ENCODE measurements at regions not wholly inside any gene's neighbourhood (a gene's known extent, or its start where the extent isn't known, plus 50 kb on each side); places are given as distances from the start of the nearest gene placed in this dataset.
"Not testable (repeated sequence)": the region's sequence is repeated elsewhere in the genome, so short reads cannot be mapped to it uniquely, and the experiment has no call there.

GRCh38 chr6:14882394-14883026 is 363.4 kb upstream of the JARID2 start:
- no peaks in the 10 kb centered on the region for H3K36me3 ChIP-seq (ENCODE audit: insufficient read depth, low read length)
- H3K4me1 ChIP-seq (ENCODE audit: insufficient read depth, low read length) = peaks cover 47% of the 10 kb centered on the region
- H3K9ac ChIP-seq (ENCODE audit: low read depth, low read length) = no peak overlapping the region
- 86% methylated on average over 9 of the region's 9 CpGs for WGBS
- H3K4me3 ChIP-seq (ENCODE audit: low read length) = no peak overlapping the region
- H3K9me3 ChIP-seq (ENCODE audit: insufficient read depth, low read depth, low read length) = no peaks in the 10 kb centered on the region
- H3K27ac ChIP-seq (ENCODE audit: low read depth, low read length) = no peak overlapping the region
- no peaks in the 10 kb centered on the region for H3K27me3 ChIP-seq (ENCODE audit: insufficient read depth, low read length)

- WGBS = 83% methylated on average over 4 of the region's 4 CpGs
- H3K27ac ChIP-seq (ENCODE audit: low read depth, low read length) = no peak overlapping the region
- peaks cover 42% of the 10 kb centered on the region for H3K4me1 ChIP-seq (ENCODE audit: insufficient read depth, low read length)
- no peaks in the 10 kb centered on the region for H3K9me3 ChIP-seq (ENCODE audit: insufficient read depth, low read depth, low read length)
- no peaks in the 10 kb centered on the region for H3K27me3 ChIP-seq (ENCODE audit: insufficient read depth, low read length)
- no peaks in the 10 kb centered on the region for H3K36me3 ChIP-seq (ENCODE audit: insufficient read depth, low read length)
- H3K4me3 ChIP-seq (ENCODE audit: low read length) = no peak overlapping the region
- H3K9ac ChIP-seq (ENCODE audit: low read depth, low read length) = no peak overlapping the region
These were observed 361.9 kb upstream of the JARID2 start for GRCh38 chr6:14883921-14884320.

- Histone ChIP-seq H3K4me1 (ENCODE audit: insufficient read depth, low read length) (peaks cover 34% of the 10 kb centered on the region), H3K36me3 (ENCODE audit: insufficient read depth, low read length) (no peaks in the 10 kb centered on the region), H3K9ac (ENCODE audit: low read depth, low read length) (no peak overlapping the region), H3K9me3 (ENCODE audit: insufficient read depth, low read depth, low read length) (no peaks in the 10 kb centered on the region), H3K27me3 (ENCODE audit: insufficient read depth, low read length) (no peaks in the 10 kb centered on the region), H3K27ac (ENCODE audit: low read depth, low read length) (no peak overlapping the region), H3K4me3 (ENCODE audit: low read length) (no peak overlapping the region)
- 93% methylated on average over 5 of the region's 5 CpGs for WGBS
These were observed 360.4 kb upstream of the JARID2 start for GRCh38 chr6:14885498-14885897.

- H3K27me3 ChIP-seq (ENCODE audit: insufficient read depth, low read length) = no peaks in the 10 kb centered on the region
- no peaks in the 10 kb centered on the region for H3K36me3 ChIP-seq (ENCODE audit: insufficient read depth, low read length)
- no peaks in the 10 kb centered on the region for H3K9me3 ChIP-seq (ENCODE audit: insufficient read depth, low read depth, low read length)
- no peak overlapping the region for H3K27ac ChIP-seq (ENCODE audit: low read depth, low read length)
- H3K9ac ChIP-seq (ENCODE audit: low read depth, low read length) = no peak overlapping the region
- 92% methylated on average over 3 of the region's 3 CpGs for WGBS
- H3K4me3 ChIP-seq (ENCODE audit: low read length) = no peak overlapping the region
- H3K4me1 ChIP-seq (ENCODE audit: insufficient read depth, low read length) = peaks cover 25% of the 10 kb centered on the region
These were observed 358.7 kb upstream of the JARID2 start for GRCh38 chr6:14887181-14887580.

- Histone ChIP-seq H3K36me3 (ENCODE audit: insufficient read depth, low read length) (no peaks in the 10 kb centered on the region), H3K9me3 (ENCODE audit: insufficient read depth, low read depth, low read length) (no peaks in the 10 kb centered on the region), H3K4me1 (ENCODE audit: insufficient read depth, low read length) (peaks cover 16% of the 10 kb centered on the region), H3K4me3 (ENCODE audit: low read length) (no peak overlapping the region), H3K27me3 (ENCODE audit: insufficient read depth, low read length) (no peaks in the 10 kb centered on the region), H3K9ac (ENCODE audit: low read depth, low read length) (no peak overlapping the region), H3K27ac (ENCODE audit: low read depth, low read length) (no peak overlapping the region)
- 95% methylated on average over 5 of the region's 5 CpGs for WGBS
These were observed 357.8 kb upstream of the JARID2 start for GRCh38 chr6:14887986-14888574.

GRCh38 chr6:14888575-14889000 is 357.3 kb upstream of the JARID2 start:
- Histone ChIP-seq H3K27me3 (ENCODE audit: insufficient read depth, low read length) (no peaks in the 10 kb centered on the region), H3K36me3 (ENCODE audit: insufficient read depth, low read length) (no peaks in the 10 kb centered on the region), H3K4me1 (ENCODE audit: insufficient read depth, low read length) (peaks cover 12% of the 10 kb centered on the region), H3K27ac (ENCODE audit: low read depth, low read length) (no peak overlapping the region), H3K9me3 (ENCODE audit: insufficient read depth, low read depth, low read length) (no peaks in the 10 kb centered on the region; the same call in 1 of the 2 replicates), H3K9ac (ENCODE audit: low read depth, low read length) (no peak overlapping the region), H3K4me3 (ENCODE audit: low read length) (no peak overlapping the region)
- WGBS = 95% methylated on average over 4 of the region's 4 CpGs

GRCh38 chr6:14889188-14889587 is 356.7 kb upstream of the JARID2 start:
- peaks cover 6% of the 10 kb centered on the region for H3K4me1 ChIP-seq (ENCODE audit: insufficient read depth, low read length)
- WGBS = 92% methylated on average over 2 of the region's 2 CpGs
- H3K27me3 ChIP-seq (ENCODE audit: insufficient read depth, low read length) = no peaks in the 10 kb centered on the region
- no peak overlapping the region for H3K27ac ChIP-seq (ENCODE audit: low read depth, low read length)
- H3K9me3 ChIP-seq (ENCODE audit: insufficient read depth, low read depth, low read length) = peaks cover 6% of the 10 kb centered on the region
- H3K9ac ChIP-seq (ENCODE audit: low read depth, low read length) = no peak overlapping the region
- no peak overlapping the region for H3K4me3 ChIP-seq (ENCODE audit: low read length)
- no peaks in the 10 kb centered on the region for H3K36me3 ChIP-seq (ENCODE audit: insufficient read depth, low read length)

GRCh38 chr6:14889611-14890593 is 356.0 kb upstream of the JARID2 start:
- H3K4me3 ChIP-seq (ENCODE audit: low read length) = no peak overlapping the region
- H3K27me3 ChIP-seq (ENCODE audit: insufficient read depth, low read length) = no peaks in the 10 kb centered on the region
- no peak overlapping the region for H3K27ac ChIP-seq (ENCODE audit: low read depth, low read length)
- no peak overlapping the region for H3K9ac ChIP-seq (ENCODE audit: low read depth, low read length)
- WGBS = 96% methylated on average over 17 of the region's 17 CpGs
- H3K36me3 ChIP-seq (ENCODE audit: insufficient read depth, low read length) = no peaks in the 10 kb centered on the region
- peaks cover 10% of the 10 kb centered on the region for H3K9me3 ChIP-seq (ENCODE audit: insufficient read depth, low read depth, low read length)
- no peaks in the 10 kb centered on the region for H3K4me1 ChIP-seq (ENCODE audit: insufficient read depth, low read length)

GRCh38 chr6:14891820-14892375 is 354.0 kb upstream of the JARID2 start:
- H3K27me3 ChIP-seq (ENCODE audit: insufficient read depth, low read length); H3K27ac ChIP-seq (ENCODE audit: low read depth, low read length); H3K36me3 ChIP-seq (ENCODE audit: insufficient read depth, low read length); H3K4me3 ChIP-seq (ENCODE audit: low read length); H3K9ac ChIP-seq (ENCODE audit: low read depth, low read length); H3K4me1 ChIP-seq (ENCODE audit: insufficient read depth, low read length): not testable (repeated sequence)
- H3K9me3 ChIP-seq (ENCODE audit: insufficient read depth, low read depth, low read length) = peaks cover 11% of the 10 kb centered on the region
- whole genome bisulfite sequencing = 75% methylated on average over 9 of the region's 9 CpGs

GRCh38 chr6:14894105-14894504 is 351.8 kb upstream of the JARID2 start:
- H3K9ac ChIP-seq (ENCODE audit: low read depth, low read length) = no peak overlapping the region
- no peaks in the 10 kb centered on the region for H3K27me3 ChIP-seq (ENCODE audit: insufficient read depth, low read length)
- H3K4me3 ChIP-seq (ENCODE audit: low read length) = no peak overlapping the region
- WGBS = 97% methylated on average over 2 of the region's 2 CpGs
- H3K36me3 ChIP-seq (ENCODE audit: insufficient read depth, low read length) = no peaks in the 10 kb centered on the region
- no peaks in the 10 kb centered on the region for H3K4me1 ChIP-seq (ENCODE audit: insufficient read depth, low read length)
- peaks cover 11% of the 10 kb centered on the region for H3K9me3 ChIP-seq (ENCODE audit: insufficient read depth, low read depth, low read length)
- no peak overlapping the region for H3K27ac ChIP-seq (ENCODE audit: low read depth, low read length)

GRCh38 chr6:14896475-14896874 is 349.4 kb upstream of the JARID2 start:
- Histone ChIP-seq H3K36me3 (ENCODE audit: insufficient read depth, low read length) (no peaks in the 10 kb centered on the region), H3K9ac (ENCODE audit: low read depth, low read length) (no peak overlapping the region), H3K4me1 (ENCODE audit: insufficient read depth, low read length) (no peaks in the 10 kb centered on the region), H3K27me3 (ENCODE audit: insufficient read depth, low read length) (no peaks in the 10 kb centered on the region), H3K9me3 (ENCODE audit: insufficient read depth, low read depth, low read length) (peaks cover 14% of the 10 kb centered on the region), H3K27ac (ENCODE audit: low read depth, low read length) (no peak overlapping the region), H3K4me3 (ENCODE audit: low read length) (no peak overlapping the region)
- 69% methylated on average over 4 of the region's 4 CpGs for WGBS
